GM12875 (cell line): ENCODE measurements at regions not wholly inside any gene's neighbourhood (a gene's known extent, or its start where the extent isn't known, plus 50 kb on each side); places are given as distances from the start of the nearest gene placed in this dataset.
"Not testable (repeated sequence)": the region's sequence is repeated elsewhere in the genome, so short reads cannot be mapped to it uniquely, and the experiment has no call there.

Source experiments
- H3K4me3 ChIP-seq: one replicate; pipeline ENCODE4 v1.5.1; 2011; ENCODE audit warnings: low read depth, low read length, control low read depth
- TF ChIP-seq, protein P1 (sequence below): IDR thresholded peaks from 2 replicates; pipeline ENCODE4 v1.5.1; 2011; ENCODE audit warnings: low read depth, mild to moderate bottlenecking, control low read depth, inconsistent platforms, low read length, moderate library complexity, borderline replicate concordance; ENCODE audit not compliant: insufficient read depth

DNA sequence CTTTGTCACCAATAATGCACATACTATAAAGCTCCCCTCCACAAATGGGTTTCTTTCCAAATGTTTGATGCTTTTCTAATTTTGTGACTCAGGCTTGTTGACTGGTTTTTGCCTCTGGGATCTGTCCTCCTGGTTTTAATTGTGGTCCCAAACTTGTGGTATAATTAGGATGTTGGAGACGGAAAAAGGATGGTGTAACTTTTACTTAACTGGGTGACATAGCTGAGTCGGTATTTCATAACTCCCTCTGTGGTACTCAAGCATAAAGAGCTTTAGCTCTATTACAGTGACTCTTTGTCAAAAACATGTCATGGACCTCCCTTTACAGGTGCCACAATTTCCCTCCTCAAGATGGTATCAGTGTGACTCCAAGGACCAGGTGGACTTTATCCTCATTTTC is 119.7 kb upstream of the RBPJ start:
- H3K4me3 ChIP-seq: no peak overlapping the region
- TF ChIP-seq, protein P1, sequence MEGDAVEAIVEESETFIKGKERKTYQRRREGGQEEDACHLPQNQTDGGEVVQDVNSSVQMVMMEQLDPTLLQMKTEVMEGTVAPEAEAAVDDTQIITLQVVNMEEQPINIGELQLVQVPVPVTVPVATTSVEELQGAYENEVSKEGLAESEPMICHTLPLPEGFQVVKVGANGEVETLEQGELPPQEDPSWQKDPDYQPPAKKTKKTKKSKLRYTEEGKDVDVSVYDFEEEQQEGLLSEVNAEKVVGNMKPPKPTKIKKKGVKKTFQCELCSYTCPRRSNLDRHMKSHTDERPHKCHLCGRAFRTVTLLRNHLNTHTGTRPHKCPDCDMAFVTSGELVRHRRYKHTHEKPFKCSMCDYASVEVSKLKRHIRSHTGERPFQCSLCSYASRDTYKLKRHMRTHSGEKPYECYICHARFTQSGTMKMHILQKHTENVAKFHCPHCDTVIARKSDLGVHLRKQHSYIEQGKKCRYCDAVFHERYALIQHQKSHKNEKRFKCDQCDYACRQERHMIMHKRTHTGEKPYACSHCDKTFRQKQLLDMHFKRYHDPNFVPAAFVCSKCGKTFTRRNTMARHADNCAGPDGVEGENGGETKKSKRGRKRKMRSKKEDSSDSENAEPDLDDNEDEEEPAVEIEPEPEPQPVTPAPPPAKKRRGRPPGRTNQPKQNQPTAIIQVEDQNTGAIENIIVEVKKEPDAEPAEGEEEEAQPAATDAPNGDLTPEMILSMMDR: no peak

- no peak overlapping the region for H3K4me3 ChIP-seq
- TF ChIP-seq, protein P1: no peak
Measured at GRCh38 chr4:26204249-26204825, 116.5 kb upstream of the RBPJ start.

DNA sequence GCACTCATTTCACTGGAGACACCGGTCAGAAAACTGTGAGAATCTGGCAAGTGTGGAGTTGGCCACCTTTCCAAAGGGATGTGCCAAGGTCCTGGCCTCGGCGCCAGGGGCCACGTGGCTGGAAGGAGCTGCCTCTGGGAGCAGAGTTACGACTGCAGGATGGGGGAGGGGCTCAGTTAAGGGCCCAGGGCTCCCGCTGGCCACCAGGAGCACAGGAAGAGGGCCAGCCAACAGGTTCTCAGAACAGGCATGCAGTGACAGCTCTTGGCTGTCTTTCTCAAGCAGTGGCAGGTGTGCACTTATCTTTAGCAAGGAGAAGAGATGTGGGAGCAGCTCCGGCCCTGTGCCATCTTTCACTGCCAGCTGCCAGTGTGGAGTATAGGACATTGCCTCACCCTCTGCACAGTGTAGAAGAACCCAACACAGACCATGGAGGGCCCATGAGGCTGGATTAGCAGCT is 115.9 kb upstream of the RBPJ start:
- H3K4me3 ChIP-seq: no peak overlapping the region
- TF ChIP-seq, protein P1: no peak

- TF ChIP-seq, protein P1: no peak
- H3K4me3 ChIP-seq: no peak overlapping the region
Measured at GRCh38 chr4:26206339-26206738, 114.5 kb upstream of the RBPJ start.

- H3K4me3 ChIP-seq: no peak overlapping the region
- TF ChIP-seq, protein P1: no peak
Measured at GRCh38 chr4:26206999-26207398, 113.8 kb upstream of the RBPJ start.

DNA sequence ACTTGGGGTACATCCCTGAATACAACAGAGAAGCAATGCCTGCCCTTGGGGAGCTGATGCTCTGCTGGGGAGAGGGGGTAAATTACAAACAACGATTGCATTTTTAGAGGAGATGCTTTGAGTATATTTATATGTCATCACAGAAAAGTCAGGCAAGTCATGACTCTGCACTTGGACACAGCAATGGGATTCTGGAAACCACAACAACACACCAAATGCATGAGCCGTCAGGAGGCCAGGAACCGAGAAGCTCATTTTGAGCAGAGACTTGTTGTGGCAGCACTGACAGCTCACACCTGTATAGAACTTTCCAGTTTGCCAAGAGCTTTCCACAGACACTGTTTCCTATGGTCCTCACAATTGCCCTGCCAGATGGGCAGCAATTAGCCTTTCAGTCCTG is 113.2 kb upstream of the RBPJ start:
- H3K4me3 ChIP-seq: no peak overlapping the region
- TF ChIP-seq, protein P1: no peak

GRCh38 chr4:26208237-26208994 is 112.4 kb upstream of the RBPJ start:
- H3K4me3 ChIP-seq: no peak overlapping the region
- TF ChIP-seq, protein P1: no peak

DNA sequence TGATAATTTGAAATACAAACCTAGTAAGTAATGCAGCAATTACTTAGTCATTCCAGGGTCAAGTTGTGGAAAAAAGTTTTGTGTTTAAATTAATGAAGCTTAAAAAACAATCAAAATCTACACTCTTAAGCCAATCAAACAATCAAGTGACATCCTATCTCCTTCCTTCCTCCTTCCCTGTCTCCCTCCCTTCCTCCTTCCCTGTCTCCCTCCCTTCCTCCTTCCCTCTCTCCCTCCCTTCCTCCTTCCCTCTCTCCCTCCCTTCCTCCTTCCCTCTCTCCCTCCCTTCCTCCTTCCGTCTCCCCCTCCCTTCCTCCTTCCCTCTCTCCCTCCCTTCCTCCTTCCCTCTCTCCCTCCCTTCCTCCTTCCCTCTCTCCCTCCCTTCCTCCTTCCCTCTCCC is 111.4 kb upstream of the RBPJ start:
- H3K4me3 ChIP-seq: not testable (repeated sequence)
